K562 (cell line): ENCODE measurements at regions not wholly inside any gene's neighbourhood (a gene's known extent, or its start where the extent isn't known, plus 50 kb on each side); places are given as distances from the start of the nearest gene placed in this dataset.

Source experiments
- ADNP ChIP-seq: fragments of 200-800 bp; sonication (Bioruptor generic); IDR thresholded peaks from 2 replicates; pipeline ENCODE4 v1.6.1; 2016; ENCODE audit warnings: missing genetic modification characterization, missing compliant biosample characterization
- ETS2 ChIP-seq: IDR thresholded peaks from 2 replicates; pipeline ENCODE4 v1.6.1; 2016; ENCODE audit warnings: borderline replicate concordance, missing genetic modification characterization, mild to moderate bottlenecking, moderate library complexity, missing compliant biosample characterization; ENCODE audit not compliant: poor library complexity, severe bottlenecking
- EZH2 ChIP-seq: IDR thresholded peaks from 2 replicates; pipeline ENCODE4 v1.6.1; 2012; ENCODE audit warnings: low read depth, mild to moderate bottlenecking, inconsistent platforms, low read length, borderline replicate concordance
- RAD21 ChIP-seq, 2 experiments: fragments of 250-450 bp in 1 of 2; fragments of 450-650 bp in 1 of 2; sonication (Bioruptor Pico) in 1 of 2; formaldehyde crosslinking in 1 of 2; IDR thresholded peaks in 1 of 2; conservative IDR thresholded peaks in 1 of 2; 2 replicates each; pipeline versions ENCODE4 v1.4.0 to v1.8.0; 2020 to 2022; ENCODE audit warnings: mild to moderate bottlenecking in 2 of 2, moderate library complexity in 1 of 2
- SRF ChIP-seq, 2 experiments: fragments of 250-450, 450-650 bp in 1 of 2; sonication (Bioruptor Pico) in 1 of 2; sonication (generic) in 1 of 2; formaldehyde crosslinking; IDR thresholded peaks; 2 replicates each; pipeline versions ENCODE4 v1.5.0 to v1.5.1; 2020 to 2022; ENCODE audit warnings: mild to moderate bottlenecking in 1 of 2, missing genetic modification reagents in 1 of 2
- TF ChIP-seq, protein P1 (sequence below), 3 experiments: IDR thresholded peaks in 2 of 3; conservative IDR thresholded peaks in 1 of 3; 2 replicates each; pipeline ENCODE4 v1.5.1; 2011 to 2012; ENCODE audit warnings: low read length in 3 of 3, mild to moderate bottlenecking in 3 of 3, control low read depth in 2 of 3, improper control_type of control experiment in 1 of 3, inconsistent platforms in 1 of 3, low read depth in 1 of 3, mixed read lengths in 1 of 3, moderate library complexity in 1 of 3; ENCODE audit not compliant: insufficient read depth in 2 of 3
- TF ChIP-seq, protein P2 (sequence below), 2 experiments: fragments of 450-650 bp; conservative IDR thresholded peaks; 2 replicates each; pipeline ENCODE4 v1.6.1; 2017; ENCODE audit warnings: mild to moderate bottlenecking in 2 of 2, moderate library complexity in 2 of 2

DNA sequence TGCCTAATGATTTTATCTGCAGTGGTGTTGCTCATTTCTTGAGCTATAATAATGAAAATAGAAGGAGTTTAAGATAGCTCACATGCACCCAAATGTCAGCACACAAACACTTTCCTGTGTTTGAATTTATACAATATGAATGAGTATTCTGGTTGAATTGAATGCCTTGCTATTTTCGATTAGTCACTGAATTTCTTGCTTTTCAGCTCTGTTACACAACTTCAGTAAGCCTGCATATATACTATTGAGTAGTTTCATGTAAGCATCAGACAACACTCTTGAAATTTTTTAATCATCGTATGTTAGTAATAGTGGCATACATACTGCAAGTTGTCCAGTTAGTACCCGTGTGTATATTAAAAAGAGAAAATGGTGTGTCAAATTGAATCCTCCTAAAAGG, 281.5 kb upstream of the GRIA1 start:
- TF ChIP-seq ADNP (tag) (no peak), RAD21 (CRISPR knock-in tag; conservative IDR thresholded peaks at IDR 0.05 in 1 of 2, IDR thresholded peaks at IDR 0.05 in 1 of 2) (no peak), EZH2 (no peak), SRF (CRISPR knock-in tag; IDR thresholded peaks at IDR 0.05) (no peak), ETS2 (tag) (no peak)
- TF ChIP-seq, protein P1, sequence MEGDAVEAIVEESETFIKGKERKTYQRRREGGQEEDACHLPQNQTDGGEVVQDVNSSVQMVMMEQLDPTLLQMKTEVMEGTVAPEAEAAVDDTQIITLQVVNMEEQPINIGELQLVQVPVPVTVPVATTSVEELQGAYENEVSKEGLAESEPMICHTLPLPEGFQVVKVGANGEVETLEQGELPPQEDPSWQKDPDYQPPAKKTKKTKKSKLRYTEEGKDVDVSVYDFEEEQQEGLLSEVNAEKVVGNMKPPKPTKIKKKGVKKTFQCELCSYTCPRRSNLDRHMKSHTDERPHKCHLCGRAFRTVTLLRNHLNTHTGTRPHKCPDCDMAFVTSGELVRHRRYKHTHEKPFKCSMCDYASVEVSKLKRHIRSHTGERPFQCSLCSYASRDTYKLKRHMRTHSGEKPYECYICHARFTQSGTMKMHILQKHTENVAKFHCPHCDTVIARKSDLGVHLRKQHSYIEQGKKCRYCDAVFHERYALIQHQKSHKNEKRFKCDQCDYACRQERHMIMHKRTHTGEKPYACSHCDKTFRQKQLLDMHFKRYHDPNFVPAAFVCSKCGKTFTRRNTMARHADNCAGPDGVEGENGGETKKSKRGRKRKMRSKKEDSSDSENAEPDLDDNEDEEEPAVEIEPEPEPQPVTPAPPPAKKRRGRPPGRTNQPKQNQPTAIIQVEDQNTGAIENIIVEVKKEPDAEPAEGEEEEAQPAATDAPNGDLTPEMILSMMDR (IDR thresholded peaks at IDR 0.05 in 2 of 3, conservative IDR thresholded peaks at IDR 0.05 in 1 of 3; ENCODE audit: insufficient read depth in 2 of 3, low read depth in 1 of 3, low read length in 3 of 3), result no peak
- TF ChIP-seq, protein P2, sequence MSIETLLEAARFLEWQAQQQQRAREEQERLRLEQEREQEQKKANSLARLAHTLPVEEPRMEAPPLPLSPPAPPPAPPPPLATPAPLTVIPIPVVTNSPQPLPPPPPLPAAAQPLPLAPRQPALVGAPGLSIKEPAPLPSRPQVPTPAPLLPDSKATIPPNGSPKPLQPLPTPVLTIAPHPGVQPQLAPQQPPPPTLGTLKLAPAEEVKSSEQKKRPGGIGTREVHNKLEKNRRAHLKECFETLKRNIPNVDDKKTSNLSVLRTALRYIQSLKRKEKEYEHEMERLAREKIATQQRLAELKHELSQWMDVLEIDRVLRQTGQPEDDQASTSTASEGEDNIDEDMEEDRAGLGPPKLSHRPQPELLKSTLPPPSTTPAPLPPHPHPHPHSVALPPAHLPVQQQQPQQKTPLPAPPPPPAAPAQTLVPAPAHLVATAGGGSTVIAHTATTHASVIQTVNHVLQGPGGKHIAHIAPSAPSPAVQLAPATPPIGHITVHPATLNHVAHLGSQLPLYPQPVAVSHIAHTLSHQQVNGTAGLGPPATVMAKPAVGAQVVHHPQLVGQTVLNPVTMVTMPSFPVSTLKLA (conservative IDR thresholded peaks at IDR 0.05), result no peak
